ENCODE measurements at regions not wholly inside any gene's neighbourhood (a gene's known extent, or its start where the extent isn't known, plus 50 kb on each side); places are given as distances from the start of the nearest gene placed in this dataset.

DNA sequence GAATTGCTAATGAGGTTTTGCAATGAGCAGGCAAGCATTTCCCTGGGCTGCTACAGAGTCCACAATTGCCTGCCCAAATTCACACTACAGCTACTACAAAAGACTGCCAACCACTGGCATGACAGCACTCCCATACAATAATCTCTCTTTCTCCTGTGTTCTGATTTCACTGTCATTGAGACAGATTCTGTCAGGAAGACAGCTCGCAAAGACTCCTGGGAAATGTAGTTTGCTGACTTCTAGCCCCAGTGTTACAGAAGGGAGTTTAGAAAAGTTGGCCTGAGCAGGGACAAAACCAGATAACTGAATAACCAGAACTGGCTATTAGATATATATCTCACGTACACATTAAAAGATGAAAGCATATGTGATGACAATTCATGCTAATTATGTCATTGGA lies 1231.3 kb upstream of the PRKX start:
- TF ChIP-seq, protein P1, sequence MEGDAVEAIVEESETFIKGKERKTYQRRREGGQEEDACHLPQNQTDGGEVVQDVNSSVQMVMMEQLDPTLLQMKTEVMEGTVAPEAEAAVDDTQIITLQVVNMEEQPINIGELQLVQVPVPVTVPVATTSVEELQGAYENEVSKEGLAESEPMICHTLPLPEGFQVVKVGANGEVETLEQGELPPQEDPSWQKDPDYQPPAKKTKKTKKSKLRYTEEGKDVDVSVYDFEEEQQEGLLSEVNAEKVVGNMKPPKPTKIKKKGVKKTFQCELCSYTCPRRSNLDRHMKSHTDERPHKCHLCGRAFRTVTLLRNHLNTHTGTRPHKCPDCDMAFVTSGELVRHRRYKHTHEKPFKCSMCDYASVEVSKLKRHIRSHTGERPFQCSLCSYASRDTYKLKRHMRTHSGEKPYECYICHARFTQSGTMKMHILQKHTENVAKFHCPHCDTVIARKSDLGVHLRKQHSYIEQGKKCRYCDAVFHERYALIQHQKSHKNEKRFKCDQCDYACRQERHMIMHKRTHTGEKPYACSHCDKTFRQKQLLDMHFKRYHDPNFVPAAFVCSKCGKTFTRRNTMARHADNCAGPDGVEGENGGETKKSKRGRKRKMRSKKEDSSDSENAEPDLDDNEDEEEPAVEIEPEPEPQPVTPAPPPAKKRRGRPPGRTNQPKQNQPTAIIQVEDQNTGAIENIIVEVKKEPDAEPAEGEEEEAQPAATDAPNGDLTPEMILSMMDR (IDR thresholded peaks at IDR 0.05) = no peak
- TF ChIP-seq POLR2A (IDR thresholded peaks at IDR 0.05) (no peak), EP300 (IDR thresholded peaks at IDR 0.05) (no peak), POLR2AphosphoS5 (IDR thresholded peaks at IDR 0.05) (no peak)

Data from sigmoid colon (tissue), 4 donors.